Muscle of back (tissue), 3 donors: ENCODE measurements at regions not wholly inside any gene's neighbourhood (a gene's known extent, or its start where the extent isn't known, plus 50 kb on each side); places are given as distances from the start of the nearest gene placed in this dataset.

Experiments used
- DNase-seq, 3 donors: peaks; one replicate each; pipeline versions ENCODE4 v3.0.0 to v3.0.0-alpha.2; 2013

DNA sequence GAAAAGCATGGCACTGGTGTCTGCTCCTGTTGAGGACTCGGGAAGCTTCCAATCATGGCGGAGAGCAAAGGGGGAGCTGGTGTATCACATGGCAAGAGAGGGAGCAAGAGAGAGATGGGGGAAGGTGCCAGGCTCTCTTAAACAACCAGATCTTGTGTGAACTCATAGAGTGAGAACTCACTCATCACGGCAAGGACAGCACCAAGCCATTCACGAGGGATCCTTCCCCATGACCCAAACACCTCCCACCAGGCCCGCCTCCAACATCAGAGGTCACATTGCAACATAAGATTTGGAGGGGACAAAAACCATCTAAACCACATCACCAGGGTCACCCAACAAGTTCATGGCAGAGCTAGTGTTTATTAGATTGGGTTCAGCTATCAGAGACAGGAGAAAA, 218.7 kb upstream of the BCOR start:
- no peak for DNase-seq

GRCh38 chrX:40314070-40314469, 216.3 kb upstream of the BCOR start:
- DNase-seq: no peak

GRCh38 chrX:40313269-40313668, 215.5 kb upstream of the BCOR start:
- no peak for DNase-seq

DNA sequence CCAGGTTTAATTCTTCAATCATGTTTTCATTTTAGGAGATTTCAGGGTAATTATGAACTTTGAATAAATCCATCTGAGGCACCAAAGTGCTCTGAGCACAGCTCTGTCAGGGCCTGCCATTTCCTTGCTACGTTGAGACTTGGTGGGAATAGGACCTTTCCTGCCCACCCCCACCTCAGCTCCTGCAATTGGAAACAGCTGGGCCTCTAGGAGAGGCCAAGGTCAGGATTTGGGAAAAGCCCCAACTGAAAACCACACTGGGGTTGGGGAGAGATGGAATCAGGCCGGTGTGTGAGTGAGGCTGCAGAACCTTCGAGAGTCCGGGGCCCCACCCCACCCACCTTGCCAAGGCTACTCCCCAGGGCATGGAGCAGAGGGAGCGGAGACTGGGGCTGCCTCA, 212.7 kb upstream of the BCOR start:
- DNase-seq: peak in 1 of 3 donors; percentile 17

GRCh38 chrX:40310016-40310415, 212.3 kb upstream of the BCOR start:
- peak; percentile 24 to 84 (median 52) for DNase-seq

- no peak for DNase-seq
Measured at GRCh38 chrX:40307871-40308270, 210.1 kb upstream of the BCOR start.

- DNase-seq: no peak
Measured at GRCh38 chrX:40304115-40304514, 206.4 kb upstream of the BCOR start.

- DNase-seq: no peak
Measured at GRCh38 chrX:40303256-40304077, 205.7 kb upstream of the BCOR start.

GRCh38 chrX:40300286-40300890, 202.6 kb upstream of the BCOR start:
- no peak for DNase-seq

- no peak for DNase-seq
Measured at GRCh38 chrX:40299641-40300046, 201.9 kb upstream of the BCOR start.

- DNase-seq: peak in 2 of 3 donors; percentile 40 to 78
Measured at GRCh38 chrX:40298572-40299479, 201.1 kb upstream of the BCOR start.

- no peak for DNase-seq
Measured at GRCh38 chrX:40298069-40298468, 200.3 kb upstream of the BCOR start.

GRCh38 chrX:40291553-40291952, 193.8 kb upstream of the BCOR start:
- no peak for DNase-seq

GRCh38 chrX:40290517-40290916, 192.8 kb upstream of the BCOR start:
- no peak for DNase-seq

GRCh38 chrX:40285876-40286275, 188.1 kb upstream of the BCOR start:
- DNase-seq: no peak

GRCh38 chrX:40284852-40285251, 187.1 kb upstream of the BCOR start:
- no peak for DNase-seq

DNA sequence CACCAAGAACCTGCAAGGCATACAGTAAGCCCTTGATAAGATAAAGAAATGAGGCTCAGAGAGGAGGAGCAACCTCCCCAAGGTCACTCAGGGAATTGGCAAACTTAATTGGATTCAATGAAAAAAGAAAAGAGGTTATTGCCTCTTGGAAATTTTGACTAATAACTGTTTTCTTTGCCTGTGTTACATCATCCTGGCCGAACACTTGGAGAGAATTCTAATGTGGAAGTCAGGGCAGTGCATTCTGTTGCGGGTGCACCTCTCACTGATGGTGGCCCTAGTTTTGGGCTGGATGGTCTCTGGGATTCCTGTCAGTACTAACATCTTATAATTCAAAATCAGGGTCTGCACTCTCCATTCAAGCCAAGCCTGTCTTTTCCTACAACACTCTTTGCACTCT, 186.2 kb upstream of the BCOR start:
- peak in 1 of 3 donors; percentile 46 for DNase-seq

DNA sequence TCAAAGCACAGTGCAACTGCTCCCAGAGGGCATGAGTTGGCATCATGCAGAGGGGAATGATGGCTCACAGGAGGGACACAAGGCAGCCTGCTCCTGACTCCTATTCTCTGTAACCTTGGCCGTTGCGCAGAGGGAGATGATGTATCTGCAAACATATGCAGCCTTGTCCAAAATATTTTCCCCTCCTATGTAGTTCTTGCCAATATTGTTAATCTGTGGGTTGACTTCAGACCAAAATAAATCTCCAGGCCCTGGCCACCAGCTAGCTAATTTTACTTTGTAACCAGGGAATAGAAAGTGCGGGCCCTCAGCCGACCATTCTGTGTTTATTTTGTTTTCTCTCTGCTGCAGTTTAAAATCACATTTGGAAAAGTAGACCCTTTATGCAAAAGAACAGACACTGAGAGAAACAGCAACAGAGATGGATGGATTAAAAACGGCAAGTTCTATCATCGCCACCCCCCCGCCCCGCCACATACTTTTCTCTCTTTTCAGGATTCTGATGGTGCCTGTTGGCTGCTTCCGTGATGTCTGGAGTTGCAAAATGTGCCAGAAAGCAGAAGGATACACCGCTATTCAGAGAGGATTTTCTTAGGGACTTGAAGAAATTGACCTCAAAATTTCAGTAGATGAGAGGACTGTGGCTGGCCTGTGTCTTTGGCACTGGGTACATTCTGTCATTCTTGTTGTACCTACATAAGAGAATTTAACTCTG, 185.3 kb upstream of the BCOR start:
- peak in 2 of 3 donors; percentile 48 to 71 for DNase-seq

GRCh38 chrX:40282348-40282747, 184.6 kb upstream of the BCOR start:
- DNase-seq: no peak

DNA sequence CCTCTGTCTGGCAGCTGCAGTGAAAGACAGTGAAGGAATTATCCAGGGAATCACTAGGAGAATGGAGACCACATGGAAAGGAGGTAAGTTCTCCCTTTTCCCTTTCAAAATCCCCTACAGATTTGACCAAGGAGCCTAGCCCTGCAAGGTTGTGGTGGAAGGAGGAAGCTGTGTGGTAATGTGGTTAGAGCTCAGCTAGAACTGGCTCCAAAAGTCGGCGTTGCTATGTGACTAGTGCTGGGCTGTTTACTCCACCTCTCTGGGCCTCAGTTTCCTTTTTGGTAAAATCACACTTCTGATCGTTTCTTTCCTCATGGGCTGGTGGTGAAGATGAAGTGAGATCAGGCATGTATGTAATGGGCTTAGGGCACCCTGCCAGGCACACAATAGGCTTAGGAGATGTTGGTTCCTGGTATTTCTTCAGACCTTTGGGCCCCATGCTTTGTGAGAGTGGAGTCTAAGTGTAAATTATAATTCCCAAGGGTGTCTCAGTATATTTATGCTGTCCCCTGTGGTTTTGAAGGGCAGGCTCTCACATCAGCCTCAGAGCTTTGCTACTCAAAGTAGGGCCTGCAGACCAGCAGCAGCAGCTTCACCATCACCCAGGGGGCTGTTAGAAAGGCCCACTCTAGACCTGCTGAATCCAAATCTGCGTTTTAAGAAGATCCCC, 183.7 kb upstream of the BCOR start:
- no peak for DNase-seq

DNA sequence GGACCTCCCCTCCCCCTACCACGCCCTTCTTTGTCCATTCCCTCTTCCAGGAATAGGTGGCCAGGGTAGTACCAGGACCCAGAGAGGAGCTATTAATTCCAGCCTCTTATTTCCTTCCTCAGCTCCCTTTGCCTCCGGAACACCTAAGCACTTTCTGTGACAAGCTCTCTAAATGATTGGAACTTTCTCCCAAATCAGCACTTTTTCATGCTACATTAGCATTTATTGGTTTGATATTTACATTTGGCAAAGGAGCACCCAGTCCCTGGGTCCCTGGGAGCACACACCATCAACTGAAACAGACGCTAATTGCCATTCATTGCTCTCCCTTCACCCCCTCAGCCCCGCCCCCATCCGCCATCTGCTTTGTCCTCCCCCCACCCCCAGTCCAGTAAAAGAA, 182.0 kb upstream of the BCOR start:
- DNase-seq: no peak
